Activated T-helper 1 cell treated with anti-CD3 and anti-CD28 coated beads, Interleukin-12 subunit alpha, Interleukin-12 subunit beta, Interleukin-2, Interleukin-4 antibody, amounts not matched to agents 30 ng/mL and 10 ng/mL and 1 ng/mL, durations not matched to agents 14 hours and 24 hours and 36 hours (primary cell): ENCODE measurements at regions not wholly inside any gene's neighbourhood (a gene's known extent, or its start where the extent isn't known, plus 50 kb on each side); places are given as distances from the start of the nearest gene placed in this dataset.

ENCODE experiments used
- DNase-seq: peaks from one replicate; pipeline ENCODE4 v3.0.0; 2021; ENCODE audit warnings: low spot score
- H3K27ac Mint-ChIP-seq: one replicate; pipeline ENCODE4 v1.8.0; 2021; ENCODE audit warnings: mild to moderate bottlenecking, mixed read lengths
- H3K27me3 Mint-ChIP-seq: one replicate; pipeline ENCODE4 v1.8.0; 2022; ENCODE audit warnings: mild to moderate bottlenecking, moderate library complexity, mixed read lengths; ENCODE audit not compliant: insufficient read depth
- H3K36me3 Mint-ChIP-seq: one replicate; pipeline ENCODE4 v1.8.0; 2021; ENCODE audit warnings: low read depth, mixed read lengths
- H3K4me1 Mint-ChIP-seq: one replicate; pipeline ENCODE4 v1.8.0; 2021; ENCODE audit warnings: low read depth, mixed read lengths
- H3K4me3 Mint-ChIP-seq: one replicate; pipeline ENCODE4 v1.8.0; 2021; ENCODE audit warnings: mild to moderate bottlenecking, moderate library complexity, mixed read lengths
- H3K9me3 Mint-ChIP-seq: one replicate; pipeline ENCODE4 v1.8.0; 2021; ENCODE audit warnings: mixed read lengths
- intact Hi-C: fragments of 100-400 bp; cut with micrococcal nuclease; formaldehyde crosslinking; loops from one replicate; pipeline ENCODE4 v1.15.1; 2024

- no peaks in the 10 kb centered on the region for H3K4me1 Mint-ChIP-seq
- H3K27ac Mint-ChIP-seq: no peak overlapping the region
- no peaks in the 10 kb centered on the region for H3K36me3 Mint-ChIP-seq
- no peaks in the 10 kb centered on the region for H3K27me3 Mint-ChIP-seq
- H3K9me3 Mint-ChIP-seq: no peaks in the 10 kb centered on the region
- no peak for DNase-seq
- H3K4me3 Mint-ChIP-seq: no peak overlapping the region
- intact Hi-C loops: no loop called here
These were observed 96.7 kb upstream of the SMIM23 start for GRCh38 chr5:171688696-171689495.

GRCh38 chr5:171689853-171690417, 95.7 kb upstream of the SMIM23 start:
- intact Hi-C loops: no loop called here
- Mint-ChIP-seq H3K27ac (no peak overlapping the region), H3K36me3 (no peaks in the 10 kb centered on the region), H3K9me3 (no peaks in the 10 kb centered on the region), H3K27me3 (no peaks in the 10 kb centered on the region), H3K4me3 (no peak overlapping the region), H3K4me1 (no peaks in the 10 kb centered on the region)
- no peak for DNase-seq

- intact Hi-C loops: no loop called here
- no peaks in the 10 kb centered on the region for H3K4me1 Mint-ChIP-seq
These were observed 93.5 kb upstream of the SMIM23 start for GRCh38 chr5:171692107-171692506.

GRCh38 chr5:171692936-171693335, 92.7 kb upstream of the SMIM23 start:
- no peak overlapping the region for H3K27ac Mint-ChIP-seq
- no peak for DNase-seq
- H3K27me3 Mint-ChIP-seq: no peaks in the 10 kb centered on the region
- no peaks in the 10 kb centered on the region for H3K4me1 Mint-ChIP-seq
- intact Hi-C loops: no loop called here
- no peaks in the 10 kb centered on the region for H3K9me3 Mint-ChIP-seq
- H3K36me3 Mint-ChIP-seq: no peaks in the 10 kb centered on the region
- H3K4me3 Mint-ChIP-seq: no peak overlapping the region

More at GRCh38 chr5:171692107-171692506, 93.5 kb upstream of the SMIM23 start:
- Mint-ChIP-seq H3K27ac (no peak overlapping the region), H3K27me3 (no peaks in the 10 kb centered on the region), H3K4me3 (no peak overlapping the region), H3K36me3 (no peaks in the 10 kb centered on the region), H3K9me3 (no peaks in the 10 kb centered on the region)
- DNase-seq: no peak

GRCh38 chr5:171693412-171693811, 92.2 kb upstream of the SMIM23 start:
- Mint-ChIP-seq H3K27me3 (no peaks in the 10 kb centered on the region), H3K36me3 (no peaks in the 10 kb centered on the region), H3K9me3 (no peaks in the 10 kb centered on the region), H3K4me1 (no peaks in the 10 kb centered on the region), H3K27ac (no peak overlapping the region), H3K4me3 (no peak overlapping the region)
- intact Hi-C loops: no loop called here
- no peak for DNase-seq

- Mint-ChIP-seq H3K36me3 (no peaks in the 10 kb centered on the region), H3K4me3 (no peak overlapping the region), H3K9me3 (no peaks in the 10 kb centered on the region), H3K27ac (no peak overlapping the region), H3K27me3 (no peaks in the 10 kb centered on the region), H3K4me1 (no peaks in the 10 kb centered on the region)
- intact Hi-C loops: no loop called here
- no peak for DNase-seq
These were observed 89.8 kb upstream of the SMIM23 start for GRCh38 chr5:171695804-171696203.

- DNase-seq: no peak
- Mint-ChIP-seq H3K27ac (no peak overlapping the region), H3K27me3 (no peaks in the 10 kb centered on the region), H3K9me3 (no peaks in the 10 kb centered on the region), H3K4me1 (no peaks in the 10 kb centered on the region), H3K4me3 (no peak overlapping the region), H3K36me3 (no peaks in the 10 kb centered on the region)
- intact Hi-C loops: no loop called here
These were observed 88.2 kb upstream of the SMIM23 start for GRCh38 chr5:171697221-171698102.

GRCh38 chr5:171700318-171700912, 85.2 kb upstream of the SMIM23 start:
- no peak overlapping the region for H3K27ac Mint-ChIP-seq
- H3K27me3 Mint-ChIP-seq: no peaks in the 10 kb centered on the region
- no peaks in the 10 kb centered on the region for H3K36me3 Mint-ChIP-seq
- H3K9me3 Mint-ChIP-seq: no peaks in the 10 kb centered on the region
- H3K4me1 Mint-ChIP-seq: no peaks in the 10 kb centered on the region
- intact Hi-C loops: no loop called here
- no peak overlapping the region for H3K4me3 Mint-ChIP-seq
- DNase-seq: no peak

GRCh38 chr5:171701100-171701541, 84.5 kb upstream of the SMIM23 start:
- Mint-ChIP-seq H3K27ac (no peak overlapping the region), H3K4me1 (no peaks in the 10 kb centered on the region), H3K4me3 (no peak overlapping the region), H3K9me3 (no peaks in the 10 kb centered on the region), H3K27me3 (no peaks in the 10 kb centered on the region), H3K36me3 (no peaks in the 10 kb centered on the region)
- intact Hi-C loops: no loop called here
- no peak for DNase-seq

GRCh38 chr5:171702135-171702770, 83.4 kb upstream of the SMIM23 start:
- H3K36me3 Mint-ChIP-seq: no peaks in the 10 kb centered on the region
- H3K27me3 Mint-ChIP-seq: no peaks in the 10 kb centered on the region
- H3K4me3 Mint-ChIP-seq: no peak overlapping the region
- no peak for DNase-seq
- H3K9me3 Mint-ChIP-seq: no peaks in the 10 kb centered on the region
- intact Hi-C loops: no loop called here
- H3K27ac Mint-ChIP-seq: no peak overlapping the region
- H3K4me1 Mint-ChIP-seq: no peaks in the 10 kb centered on the region

GRCh38 chr5:171703146-171703545, 82.5 kb upstream of the SMIM23 start:
- Mint-ChIP-seq H3K27me3 (no peaks in the 10 kb centered on the region), H3K27ac (no peak overlapping the region), H3K4me1 (no peaks in the 10 kb centered on the region), H3K4me3 (no peak overlapping the region), H3K9me3 (no peaks in the 10 kb centered on the region), H3K36me3 (no peaks in the 10 kb centered on the region)
- DNase-seq: no peak
- intact Hi-C loops: no loop called here

- no peaks in the 10 kb centered on the region for H3K9me3 Mint-ChIP-seq
- no peak overlapping the region for H3K4me3 Mint-ChIP-seq
- no peaks in the 10 kb centered on the region for H3K36me3 Mint-ChIP-seq
- no peaks in the 10 kb centered on the region for H3K4me1 Mint-ChIP-seq
- no peak for DNase-seq
- H3K27me3 Mint-ChIP-seq: no peaks in the 10 kb centered on the region
- H3K27ac Mint-ChIP-seq: no peak overlapping the region
- intact Hi-C loops: loop anchor here (5.0 kb wide), 1 partner anchor 77 kb away; no protein-coding TSS in a partner anchor
These were observed 80.6 kb upstream of the SMIM23 start for GRCh38 chr5:171705036-171705435.
